NCI-H128 (cell line): ENCODE measurements at regions not wholly inside any gene's neighbourhood (a gene's known extent, or its start where the extent isn't known, plus 50 kb on each side); places are given as distances from the start of the nearest gene placed in this dataset.
A peak's percentile ranks its signal among the peaks of the same experiment; 100 is the strongest.
"Not testable (repeated sequence)": the region's sequence is repeated elsewhere in the genome, so short reads cannot be mapped to it uniquely, and the experiment has no call there.

Experiments used
- DNase-seq: peaks from one replicate; lab custom pipeline; 2025; ENCODE audit not compliant: unreplicated experiment; lab: John Stamatoyannopoulos, UW

GRCh38 chr15:47035475-47036406 is 681.6 kb upstream of the SEMA6D start:
- no peak for DNase-seq

GRCh38 chr15:47037003-47037402 is 680.3 kb upstream of the SEMA6D start:
- no peak for DNase-seq

GRCh38 chr15:47039225-47039624 is 678.1 kb upstream of the SEMA6D start:
- no peak for DNase-seq

- no peak for DNase-seq
These were observed 676.0 kb upstream of the SEMA6D start for GRCh38 chr15:47041301-47041700.

GRCh38 chr15:47047981-47048380 is 669.3 kb upstream of the SEMA6D start:
- not testable (repeated sequence) for DNase-seq

GRCh38 chr15:47066392-47066791 is 650.9 kb upstream of the SEMA6D start:
- DNase-seq, result no peak

- DNase-seq, result not testable (repeated sequence)
These were observed 639.5 kb upstream of the SEMA6D start for GRCh38 chr15:47077846-47078245.

- DNase-seq, result no peak
These were observed 621.5 kb upstream of the SEMA6D start for GRCh38 chr15:47095833-47096232.

- DNase-seq, result not testable (repeated sequence)
These were observed 618.8 kb upstream of the SEMA6D start for GRCh38 chr15:47098526-47098925.

- not testable (repeated sequence) for DNase-seq
These were observed 617.5 kb upstream of the SEMA6D start for GRCh38 chr15:47099801-47100200.

- not testable (repeated sequence) for DNase-seq
These were observed 608.5 kb upstream of the SEMA6D start for GRCh38 chr15:47108800-47109199.

- DNase-seq, result no peak
These were observed 600.6 kb upstream of the SEMA6D start for GRCh38 chr15:47116698-47117097.

GRCh38 chr15:47119349-47119748 is 598.0 kb upstream of the SEMA6D start:
- no peak for DNase-seq

- no peak for DNase-seq
These were observed 592.7 kb upstream of the SEMA6D start for GRCh38 chr15:47124430-47125102.

GRCh38 chr15:47129033-47129432 is 588.3 kb upstream of the SEMA6D start:
- no peak for DNase-seq

GRCh38 chr15:47131450-47131849 is 585.9 kb upstream of the SEMA6D start:
- not testable (repeated sequence) for DNase-seq

- peak; percentile 30 for DNase-seq
These were observed 582.0 kb upstream of the SEMA6D start for GRCh38 chr15:47135267-47135666.

GRCh38 chr15:47136236-47136635 is 581.1 kb upstream of the SEMA6D start:
- DNase-seq, result no peak

- no peak for DNase-seq
These were observed 577.3 kb upstream of the SEMA6D start for GRCh38 chr15:47139965-47140364.

- no peak for DNase-seq
These were observed 559.5 kb upstream of the SEMA6D start for GRCh38 chr15:47157827-47158226.

GRCh38 chr15:47158573-47158972 is 558.7 kb upstream of the SEMA6D start:
- no peak for DNase-seq

GRCh38 chr15:47177177-47177576 is 540.1 kb upstream of the SEMA6D start:
- DNase-seq, result no peak
